GM03348 (cell line): ENCODE measurements at regions not wholly inside any gene's neighbourhood (a gene's known extent, or its start where the extent isn't known, plus 50 kb on each side); places are given as distances from the start of the nearest gene placed in this dataset.
A peak's percentile ranks its signal among the peaks of the same experiment; 100 is the strongest.

Source experiments
- DNase-seq: peaks from one replicate; pipeline ENCODE4 v3.0.0; 2012; ENCODE audit warnings: low spot score

- DNase-seq: no peak
Observed at GRCh38 chr5:172569861-172570558, 71.1 kb upstream of the NEURL1B start.

GRCh38 chr5:172568308-172568910, 72.7 kb upstream of the NEURL1B start:
- no peak for DNase-seq

DNA sequence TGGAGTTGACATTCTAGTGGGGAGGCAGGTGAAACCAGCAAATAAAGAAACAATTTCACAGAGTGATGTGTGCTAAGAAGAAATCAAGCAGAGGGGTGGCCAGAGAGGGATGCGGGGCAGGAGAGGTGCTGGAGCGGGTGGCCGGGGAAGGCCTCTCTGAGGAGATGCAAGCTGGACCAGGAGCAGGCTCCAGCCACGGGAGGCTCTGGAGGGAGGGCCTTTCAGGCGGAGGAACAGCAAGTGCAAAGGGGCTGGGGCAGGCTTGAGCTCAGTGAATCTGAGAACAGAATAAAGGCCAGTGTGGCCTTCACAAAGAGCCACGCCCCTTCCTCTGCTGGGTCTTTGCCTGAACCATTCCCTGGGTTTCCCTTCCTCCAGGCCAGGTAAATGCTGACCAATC, 73.2 kb upstream of the NEURL1B start:
- no peak for DNase-seq

DNA sequence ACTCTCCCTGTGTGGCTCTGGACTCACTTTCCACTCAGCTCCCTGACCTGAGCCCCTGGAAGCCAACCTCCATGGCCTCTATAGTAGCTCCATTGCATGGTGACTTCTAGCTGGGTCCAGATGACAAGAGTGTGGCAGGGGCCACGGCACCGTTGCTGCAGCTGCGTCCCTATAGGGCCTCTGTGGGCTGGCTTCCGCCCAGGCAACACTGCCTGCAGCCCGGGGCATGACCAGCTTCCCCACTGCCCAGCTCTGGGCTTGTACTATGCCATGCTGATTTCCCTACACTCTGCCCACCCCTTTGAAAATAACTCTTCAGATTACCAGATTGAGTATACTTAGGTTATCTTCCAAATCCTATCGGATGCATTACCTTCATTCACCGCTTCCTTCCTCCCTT, 73.8 kb upstream of the NEURL1B start:
- DNase-seq: no peak

DNA sequence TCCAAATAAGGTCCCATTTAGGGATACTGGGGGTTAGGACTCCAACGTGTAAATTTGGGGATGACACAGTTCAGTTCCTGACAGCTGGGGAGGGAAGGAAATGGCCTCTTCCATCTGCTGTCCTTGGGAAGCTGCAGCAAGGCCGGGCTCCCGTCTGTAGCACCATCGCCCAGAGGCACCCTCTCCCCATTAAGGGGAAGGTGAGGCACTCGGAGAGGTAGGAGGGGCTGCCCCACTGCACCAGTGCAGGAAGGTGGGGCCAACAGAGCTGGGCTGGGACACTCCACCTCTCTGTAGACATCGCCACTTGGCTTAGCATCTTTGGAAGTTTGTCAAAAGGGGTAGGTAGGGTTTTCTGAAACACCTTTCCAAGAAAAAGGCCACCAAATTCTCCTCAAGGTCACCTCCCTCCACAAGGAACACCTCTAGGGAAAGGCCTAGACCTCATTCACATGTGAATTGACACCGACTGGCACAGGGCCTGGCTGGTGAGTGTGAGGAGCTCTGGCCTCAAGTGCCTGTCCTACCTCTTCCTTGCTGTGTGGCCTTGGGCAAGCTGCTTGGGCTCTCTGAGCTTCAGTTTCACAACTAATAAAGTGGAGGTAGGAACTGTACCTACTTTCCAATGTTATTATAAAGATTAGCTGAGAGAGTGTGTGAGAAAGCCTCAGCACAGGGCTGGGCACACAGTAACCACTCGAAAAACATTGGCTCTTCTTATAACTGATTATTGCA, 75.0 kb upstream of the NEURL1B start:
- no peak for DNase-seq

GRCh38 chr5:172565455-172565854, 75.6 kb upstream of the NEURL1B start:
- no peak for DNase-seq

DNA sequence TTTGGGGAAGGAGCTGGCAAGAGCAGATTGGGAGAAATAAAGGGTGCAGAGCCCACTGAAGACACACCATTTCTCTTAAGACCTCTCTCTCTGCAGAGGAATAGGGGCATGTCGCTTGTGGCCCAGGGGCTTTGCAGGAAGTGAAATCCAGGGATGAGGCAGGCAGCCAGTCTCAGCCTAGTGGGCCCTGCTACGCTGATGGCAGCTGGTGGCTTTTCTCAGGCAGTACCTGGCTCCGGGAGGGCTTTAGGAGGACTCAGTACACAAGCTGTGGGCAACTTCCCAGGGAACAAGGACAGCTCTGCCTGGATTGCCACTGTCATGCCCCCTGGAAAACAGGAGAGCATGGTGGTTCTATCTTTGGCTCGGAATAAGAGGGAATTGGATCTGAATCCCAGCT, 76.2 kb upstream of the NEURL1B start:
- DNase-seq: no peak

DNA sequence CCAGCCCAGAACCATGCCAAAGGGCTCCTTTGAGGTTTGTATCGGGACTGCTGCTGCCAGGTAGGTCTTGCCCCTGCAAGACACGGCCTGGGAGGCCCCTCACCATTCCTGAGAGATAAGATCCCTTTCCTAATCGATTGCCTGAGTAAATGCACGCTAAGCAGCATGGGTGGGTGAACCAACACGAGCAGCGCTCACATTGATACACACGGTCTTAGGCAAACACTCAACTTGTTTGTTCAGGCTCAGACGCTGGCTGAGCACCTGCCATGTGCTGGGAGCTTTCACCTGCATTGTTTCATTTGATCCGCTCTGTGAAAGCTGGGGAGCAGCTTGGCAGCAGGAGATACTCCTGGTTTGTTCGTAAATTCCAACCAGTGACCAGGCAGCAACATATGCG, 76.9 kb upstream of the NEURL1B start:
- DNase-seq: no peak

GRCh38 chr5:172562443-172562842, 78.6 kb upstream of the NEURL1B start:
- DNase-seq: no peak

DNA sequence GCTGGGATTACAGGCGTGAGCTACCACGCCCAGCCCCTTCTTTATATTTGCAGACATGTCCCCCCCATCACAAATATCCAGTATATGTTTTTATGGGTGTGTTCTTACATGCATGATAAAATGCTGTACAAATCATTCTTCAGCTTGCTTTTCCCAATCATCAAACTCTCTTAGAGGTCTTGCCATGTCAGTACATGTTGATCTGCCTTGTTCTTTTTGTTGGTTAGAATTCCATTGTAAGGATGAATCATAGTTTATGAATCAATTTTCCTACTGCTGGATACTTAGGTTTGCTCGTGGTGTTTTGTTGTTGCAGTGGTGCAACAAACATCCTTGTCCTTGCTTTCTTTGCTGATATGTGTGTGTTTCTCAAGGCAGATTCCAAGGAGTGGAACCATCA, 79.9 kb upstream of the NEURL1B start:
- no peak for DNase-seq

DNA sequence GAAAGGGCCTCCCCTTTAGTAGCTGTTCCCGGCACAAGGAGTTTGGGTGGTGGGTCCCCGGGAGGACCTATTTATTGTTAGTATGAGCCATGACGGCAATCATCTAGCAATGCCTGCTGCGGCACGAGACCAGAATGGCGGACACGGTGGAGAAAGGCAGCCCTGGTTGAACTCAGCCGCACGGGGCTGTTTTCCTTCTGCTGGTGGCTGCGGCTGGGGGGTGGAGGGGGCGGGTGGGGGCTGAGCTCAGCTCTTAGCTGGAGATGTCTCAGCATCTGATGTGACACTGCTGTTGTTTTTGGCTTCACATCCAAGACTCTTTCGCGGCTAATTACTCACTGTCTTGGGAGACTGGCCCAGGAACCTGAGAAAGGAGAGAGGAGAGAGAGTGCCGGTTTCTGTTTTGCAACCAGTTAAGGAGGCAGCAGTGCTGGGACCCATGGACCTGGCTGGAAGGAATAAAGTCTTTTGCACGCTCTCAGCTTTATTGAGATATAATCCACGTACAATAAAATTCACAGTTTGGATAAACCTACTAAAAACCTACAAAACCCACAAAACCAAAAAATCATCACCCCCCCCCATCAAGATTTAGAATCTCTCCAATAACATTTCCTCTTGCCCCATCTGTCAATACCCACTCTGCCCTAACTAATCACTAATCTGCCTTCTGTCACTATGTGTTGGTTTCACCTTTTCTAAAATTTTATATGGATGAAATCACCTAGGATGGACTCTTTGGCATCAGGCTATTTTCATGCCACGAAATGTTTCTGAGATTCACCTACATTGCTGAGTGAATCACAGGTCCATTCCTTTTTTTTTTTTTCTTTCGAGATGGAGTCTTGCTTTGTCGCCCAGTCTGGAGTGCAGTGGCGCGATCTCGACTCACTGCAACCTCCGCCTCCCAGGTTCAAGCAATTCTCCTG, 81.8 kb upstream of the NEURL1B start:
- peak; percentile 76 for DNase-seq

- no peak for DNase-seq
Observed at GRCh38 chr5:172558076-172558976, 82.7 kb upstream of the NEURL1B start.

GRCh38 chr5:172556971-172557461, 84.0 kb upstream of the NEURL1B start:
- no peak for DNase-seq

- no peak for DNase-seq
Observed at GRCh38 chr5:172556262-172556661, 84.8 kb upstream of the NEURL1B start.

DNA sequence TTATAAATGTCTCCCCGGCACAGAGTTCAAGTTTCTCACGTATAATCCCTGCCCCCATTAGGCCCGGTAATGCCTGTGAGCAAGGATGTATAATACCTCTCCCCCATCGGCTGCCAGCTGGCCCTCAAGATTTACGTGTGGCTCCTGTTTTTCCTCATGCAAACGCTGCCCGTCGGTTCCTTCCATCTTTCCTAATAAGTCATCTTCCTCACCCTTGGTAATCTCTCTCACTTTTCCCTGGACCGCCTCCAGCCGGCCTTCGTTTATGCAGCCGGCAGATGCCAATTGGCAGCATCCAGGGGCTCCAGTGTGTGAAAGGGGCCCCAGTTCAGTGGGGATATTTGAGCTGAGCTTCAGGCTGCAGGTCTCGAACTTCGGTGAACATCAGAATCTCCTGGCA, 86.5 kb upstream of the NEURL1B start:
- DNase-seq: no peak

- no peak for DNase-seq
Observed at GRCh38 chr5:172553903-172554302, 87.2 kb upstream of the NEURL1B start.

DNA sequence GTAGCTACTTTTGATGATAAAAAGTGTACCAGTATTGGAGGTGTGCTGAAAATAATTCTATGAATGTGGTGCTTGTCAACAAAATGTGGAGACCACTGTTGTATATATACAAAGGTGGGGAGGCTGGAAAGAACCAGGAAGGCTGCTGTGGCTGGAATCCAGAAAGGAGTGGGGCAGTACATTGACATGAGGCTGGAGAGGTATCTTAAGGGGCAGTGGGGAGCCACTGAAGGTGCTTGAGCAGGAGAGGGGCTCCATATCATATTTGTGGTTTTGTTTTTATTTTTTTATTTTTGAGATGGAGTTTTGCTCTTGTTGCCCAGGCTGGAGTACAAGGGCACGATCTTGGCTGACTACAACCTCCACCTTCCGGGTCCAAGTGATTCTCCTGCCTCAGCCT, 87.9 kb upstream of the NEURL1B start:
- no peak for DNase-seq

- no peak for DNase-seq
Observed at GRCh38 chr5:172550996-172551395, 90.1 kb upstream of the NEURL1B start.

DNA sequence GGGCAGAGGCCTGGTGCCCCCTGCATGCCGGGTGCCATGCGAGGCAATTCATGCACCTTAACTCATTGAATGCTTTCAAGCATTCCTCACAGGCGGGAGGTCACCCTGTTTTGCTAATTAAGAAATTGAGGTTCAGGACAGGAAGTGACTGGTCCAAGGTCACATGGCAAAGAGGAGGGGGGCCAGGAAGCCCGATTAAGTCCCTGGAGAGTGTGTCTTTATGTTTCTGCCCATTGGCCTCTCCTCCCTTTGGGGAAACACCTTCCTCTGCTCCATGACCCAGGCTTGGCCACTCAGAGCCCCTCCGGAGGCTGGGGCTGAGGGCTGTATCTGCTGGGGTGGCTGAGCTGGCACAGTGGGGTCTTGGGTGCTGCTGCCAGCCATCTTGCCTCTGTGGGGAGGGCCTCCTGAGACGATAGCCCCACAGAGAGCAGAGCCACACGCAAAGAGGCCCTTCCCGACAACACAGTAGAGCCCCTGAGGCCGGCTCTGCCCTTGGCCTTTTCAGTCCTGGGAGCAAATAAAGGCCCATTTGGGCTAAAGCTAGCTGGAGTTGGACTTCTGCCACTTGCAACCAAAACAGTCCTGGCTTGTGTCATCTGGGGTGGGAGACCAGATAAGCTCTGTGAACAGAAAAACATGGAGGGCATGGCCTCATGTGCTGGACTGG, 90.8 kb upstream of the NEURL1B start:
- no peak for DNase-seq

GRCh38 chr5:172549696-172550095, 91.4 kb upstream of the NEURL1B start:
- no peak for DNase-seq
